Parathyroid adenoma (tissue), 2 donors: ENCODE measurements at regions not wholly inside any gene's neighbourhood (a gene's known extent, or its start where the extent isn't known, plus 50 kb on each side); places are given as distances from the start of the nearest gene placed in this dataset.

Source experiments
- H2AFZ ChIP-seq: fragments of 300-600 bp; sonication (generic); one replicate; pipeline ENCODE4 v1.7.0; 2017; ENCODE audit warnings: antibody characterized with exemption, mild to moderate bottlenecking
- H3K27ac ChIP-seq: fragments of 300-600 bp; sonication (generic); one replicate; pipeline ENCODE4 v1.7.0; 2017
- H3K27me3 ChIP-seq: fragments of 300-600 bp; sonication (generic); one replicate; pipeline ENCODE4 v1.7.0; 2017; ENCODE audit warnings: low read length; ENCODE audit not compliant: control insufficient read depth, insufficient read depth
- H3K36me3 ChIP-seq: fragments of 300-600 bp; sonication (generic); one replicate; pipeline ENCODE4 v1.7.0; 2017; ENCODE audit warnings: low read length; ENCODE audit not compliant: control insufficient read depth, insufficient read depth
- H3K4me1 ChIP-seq: fragments of 300-600 bp; sonication (generic); one replicate; pipeline ENCODE4 v1.7.0; 2017; ENCODE audit warnings: control low read depth
- H3K4me2 ChIP-seq: fragments of 300-600 bp; sonication (generic); one replicate; pipeline ENCODE4 v1.7.0; 2017; ENCODE audit warnings: low read length
- H3K4me3 ChIP-seq: fragments of 300-600 bp; sonication (generic); one replicate; pipeline ENCODE4 v1.7.0; 2017; ENCODE audit warnings: low read depth, low read length
- H3K79me2 ChIP-seq: fragments of 300-600 bp; sonication (generic); one replicate; pipeline ENCODE4 v1.7.0; 2017; ENCODE audit warnings: control low read depth
- H3K9ac ChIP-seq: fragments of 300-600 bp; sonication (generic); one replicate; pipeline ENCODE4 v1.7.0; 2017; ENCODE audit warnings: mild to moderate bottlenecking
- H3K9me3 ChIP-seq: fragments of 300-600 bp; sonication (generic); one replicate; pipeline ENCODE4 v1.7.0; 2017; ENCODE audit warnings: low read length; ENCODE audit not compliant: control insufficient read depth
- TF ChIP-seq, protein P1 (sequence below): fragments of 300-600 bp; sonication (generic); IDR thresholded peaks from one replicate; pipeline ENCODE4 v1.7.0; 2017; ENCODE audit warnings: antibody characterized with exemption, mild to moderate bottlenecking
- donor health status: primary hyperparathyroidism.

DNA sequence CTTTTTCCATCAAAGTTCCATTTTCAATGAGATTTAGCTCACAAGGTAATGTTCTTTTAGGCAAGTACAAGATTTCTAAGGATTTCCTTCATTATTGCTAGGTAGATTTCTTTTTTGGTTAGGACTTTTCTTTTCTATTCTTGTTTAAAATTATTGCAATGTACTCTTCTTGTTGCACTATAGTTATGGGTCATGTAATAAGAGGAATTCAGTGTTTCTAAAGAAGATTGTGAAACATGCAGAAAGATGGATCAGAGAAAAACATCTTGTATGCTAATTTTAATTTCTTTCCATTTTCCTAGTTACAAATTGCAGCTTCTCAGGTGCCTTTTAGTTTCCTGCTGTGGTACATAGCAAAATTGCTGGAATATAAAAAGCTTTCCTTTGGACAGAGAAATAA is 56.1 kb downstream of the BTG1 start:
- no peaks in the 10 kb centered on the region for H3K36me3 ChIP-seq
- no peak overlapping the region for H3K9ac ChIP-seq
- H3K4me1 ChIP-seq: peaks cover 7% of the 10 kb centered on the region
- H3K27me3 ChIP-seq: no peaks in the 10 kb centered on the region
- peak overlapping the region; percentile 24 for H2AFZ ChIP-seq
- no peak overlapping the region for H3K27ac ChIP-seq
- H3K4me3 ChIP-seq: no peak overlapping the region
- no peaks in the 10 kb centered on the region for H3K79me2 ChIP-seq
- no peak overlapping the region for H3K4me2 ChIP-seq
- no peaks in the 10 kb centered on the region for H3K9me3 ChIP-seq
- TF ChIP-seq, protein P1, sequence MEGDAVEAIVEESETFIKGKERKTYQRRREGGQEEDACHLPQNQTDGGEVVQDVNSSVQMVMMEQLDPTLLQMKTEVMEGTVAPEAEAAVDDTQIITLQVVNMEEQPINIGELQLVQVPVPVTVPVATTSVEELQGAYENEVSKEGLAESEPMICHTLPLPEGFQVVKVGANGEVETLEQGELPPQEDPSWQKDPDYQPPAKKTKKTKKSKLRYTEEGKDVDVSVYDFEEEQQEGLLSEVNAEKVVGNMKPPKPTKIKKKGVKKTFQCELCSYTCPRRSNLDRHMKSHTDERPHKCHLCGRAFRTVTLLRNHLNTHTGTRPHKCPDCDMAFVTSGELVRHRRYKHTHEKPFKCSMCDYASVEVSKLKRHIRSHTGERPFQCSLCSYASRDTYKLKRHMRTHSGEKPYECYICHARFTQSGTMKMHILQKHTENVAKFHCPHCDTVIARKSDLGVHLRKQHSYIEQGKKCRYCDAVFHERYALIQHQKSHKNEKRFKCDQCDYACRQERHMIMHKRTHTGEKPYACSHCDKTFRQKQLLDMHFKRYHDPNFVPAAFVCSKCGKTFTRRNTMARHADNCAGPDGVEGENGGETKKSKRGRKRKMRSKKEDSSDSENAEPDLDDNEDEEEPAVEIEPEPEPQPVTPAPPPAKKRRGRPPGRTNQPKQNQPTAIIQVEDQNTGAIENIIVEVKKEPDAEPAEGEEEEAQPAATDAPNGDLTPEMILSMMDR: no peak

- TF ChIP-seq, protein P1: no peak
- Histone ChIP-seq H3K4me2 (no peak overlapping the region), H3K9ac (no peak overlapping the region), H2AFZ (no peak overlapping the region), H3K4me3 (no peak overlapping the region), H3K4me1 (peaks cover 7% of the 10 kb centered on the region), H3K27ac (no peak overlapping the region), H3K36me3 (no peaks in the 10 kb centered on the region), H3K79me2 (no peaks in the 10 kb centered on the region), H3K9me3 (no peaks in the 10 kb centered on the region), H3K27me3 (no peaks in the 10 kb centered on the region)
Measured at GRCh38 chr12:92088805-92089204, 56.8 kb downstream of the BTG1 start.

DNA sequence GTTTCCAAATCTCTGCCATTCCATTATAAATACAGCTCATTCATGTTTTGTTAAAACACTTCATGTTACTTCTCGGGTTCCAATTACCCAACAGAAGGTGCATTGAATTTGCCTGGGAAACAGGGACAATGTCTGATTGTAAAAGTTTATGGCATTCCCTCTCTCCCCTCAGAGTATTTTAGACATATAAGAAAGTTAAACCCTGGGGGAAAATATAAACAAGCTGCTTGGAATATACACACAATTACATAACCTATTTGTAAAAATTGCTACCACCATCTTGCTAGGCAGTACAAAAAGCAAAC is 60.0 kb downstream of the BTG1 start:
- Histone ChIP-seq H3K27ac (no peak overlapping the region), H3K36me3 (no peaks in the 10 kb centered on the region), H3K4me3 (no peak overlapping the region), H3K4me2 (no peak overlapping the region), H3K79me2 (no peaks in the 10 kb centered on the region), H3K9ac (no peak overlapping the region), H3K9me3 (no peaks in the 10 kb centered on the region), H2AFZ (no peak overlapping the region), H3K4me1 (peaks cover 7% of the 10 kb centered on the region), H3K27me3 (no peaks in the 10 kb centered on the region)
- TF ChIP-seq, protein P1: no peak

DNA sequence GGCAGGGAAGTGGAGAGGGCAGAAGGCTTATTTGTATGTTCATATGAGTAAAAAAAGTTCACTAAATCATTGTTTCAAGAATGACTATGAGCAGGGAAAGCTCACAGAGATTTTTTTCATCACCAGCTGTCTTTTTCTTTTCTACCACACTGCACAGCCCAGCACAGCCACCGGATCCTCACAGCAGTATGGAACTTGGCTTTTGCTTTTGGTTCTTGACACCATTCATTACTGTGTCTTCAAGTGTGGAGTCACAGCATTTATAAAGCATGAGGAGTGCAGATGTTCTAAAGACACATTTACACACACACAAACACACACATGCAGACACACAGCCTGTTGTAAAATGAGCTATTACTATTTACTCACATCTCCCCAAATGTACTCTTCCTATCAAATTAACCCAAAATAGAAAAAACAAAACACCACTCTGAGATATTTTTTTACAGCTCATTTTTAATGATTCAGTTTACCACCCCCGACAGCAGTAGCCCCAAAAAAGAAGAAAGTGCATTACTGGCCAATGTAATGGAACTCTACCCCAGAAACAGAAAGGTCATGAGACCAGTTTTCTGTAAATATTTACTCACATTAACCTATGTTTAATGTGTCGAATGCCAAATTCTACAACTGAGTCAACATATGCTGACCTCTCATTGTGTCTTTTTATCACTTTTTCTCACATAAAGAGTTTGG is 60.5 kb downstream of the BTG1 start:
- H3K27ac ChIP-seq: no peak overlapping the region
- no peak overlapping the region for H2AFZ ChIP-seq
- H3K4me1 ChIP-seq: peaks cover 7% of the 10 kb centered on the region
- H3K27me3 ChIP-seq: no peaks in the 10 kb centered on the region
- H3K9ac ChIP-seq: no peak overlapping the region
- no peaks in the 10 kb centered on the region for H3K9me3 ChIP-seq
- no peaks in the 10 kb centered on the region for H3K36me3 ChIP-seq
- H3K79me2 ChIP-seq: no peaks in the 10 kb centered on the region
- no peak overlapping the region for H3K4me3 ChIP-seq
- H3K4me2 ChIP-seq: no peak overlapping the region
- TF ChIP-seq, protein P1: no peak

DNA sequence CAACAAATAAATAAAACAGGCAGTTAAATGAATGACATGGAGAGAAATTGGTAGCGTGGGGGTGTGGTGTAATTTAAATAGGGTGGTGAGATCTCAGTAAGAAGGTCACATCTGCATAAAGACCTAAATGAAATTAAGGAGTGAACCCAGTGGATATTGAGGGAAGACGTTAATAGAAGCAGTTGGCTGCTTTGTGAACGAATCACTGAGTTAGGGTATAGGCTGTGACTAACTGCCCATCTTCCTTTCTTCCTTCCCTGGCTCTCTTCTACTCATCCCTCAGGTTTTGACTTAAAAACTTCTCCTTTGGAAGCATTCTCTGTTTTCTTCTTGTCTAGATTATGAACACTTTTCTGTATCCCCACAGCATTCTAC is 64.7 kb downstream of the BTG1 start:
- no peaks in the 10 kb centered on the region for H3K9me3 ChIP-seq
- H3K4me2 ChIP-seq: no peak overlapping the region
- H2AFZ ChIP-seq: no peak overlapping the region
- no peak overlapping the region for H3K4me3 ChIP-seq
- no peak overlapping the region for H3K9ac ChIP-seq
- no peaks in the 10 kb centered on the region for H3K79me2 ChIP-seq
- no peak overlapping the region for H3K27ac ChIP-seq
- H3K36me3 ChIP-seq: no peaks in the 10 kb centered on the region
- H3K27me3 ChIP-seq: no peaks in the 10 kb centered on the region
- H3K4me1 ChIP-seq: peaks cover 9% of the 10 kb centered on the region
- TF ChIP-seq, protein P1: no peak
